H9 (cell line): ENCODE measurements at regions not wholly inside any gene's neighbourhood (a gene's known extent, or its start where the extent isn't known, plus 50 kb on each side); places are given as distances from the start of the nearest gene placed in this dataset.

Source experiments
- DNase-seq: peaks from one replicate; pipeline ENCODE4 v3.0.0-alpha.2; 2017
- H2AFZ ChIP-seq: one replicate; pipeline ENCODE4 v1.6.1; 2013; ENCODE audit warnings: mild to moderate bottlenecking, low read length, control low read depth, moderate library complexity
- H2AK5ac ChIP-seq: 2 replicates; pipeline ENCODE4 v1.6.1; 2013; ENCODE audit warnings: low read length, control low read depth, mixed read lengths; ENCODE audit not compliant: insufficient read length
- H2BK120ac ChIP-seq: one replicate; pipeline ENCODE4 v1.6.1; 2013; ENCODE audit warnings: low read depth, mild to moderate bottlenecking, low read length, control low read depth, inconsistent platforms; ENCODE audit not compliant: poor library complexity, severe bottlenecking
- H2BK12ac ChIP-seq: 2 replicates; pipeline ENCODE4 v1.6.1; 2013; ENCODE audit warnings: low read length, control low read depth, mixed read lengths, low read depth; ENCODE audit not compliant: insufficient read length
- H2BK15ac ChIP-seq: 2 replicates; pipeline ENCODE4 v1.6.1; 2013; ENCODE audit warnings: low read depth, low read length, control low read depth
- H2BK20ac ChIP-seq: one replicate; pipeline ENCODE4 v1.6.1; 2013; ENCODE audit warnings: low read depth, mild to moderate bottlenecking, low read length, control low read depth, inconsistent platforms; ENCODE audit not compliant: poor library complexity, severe bottlenecking
- H2BK5ac ChIP-seq: 2 replicates; pipeline ENCODE4 v1.6.1; 2013; ENCODE audit warnings: low read length, control low read depth, mixed read lengths; ENCODE audit not compliant: insufficient read length
- H3K14ac ChIP-seq: 2 replicates; pipeline ENCODE4 v1.6.1; 2013; ENCODE audit warnings: low read length, control low read depth; ENCODE audit not compliant: insufficient read depth
- H3K18ac ChIP-seq: 2 replicates; pipeline ENCODE4 v1.6.1; 2013; ENCODE audit warnings: low read depth, mild to moderate bottlenecking, mixed read lengths, low read length, control low read depth; ENCODE audit not compliant: insufficient read length
- H3K23ac ChIP-seq: 2 replicates; pipeline ENCODE4 v1.6.1; 2013; ENCODE audit warnings: low read length, control low read depth, mixed read lengths, low read depth; ENCODE audit not compliant: insufficient read length
- H3K23me2 ChIP-seq: 2 replicates; pipeline ENCODE4 v1.6.1; 2013; ENCODE audit warnings: low read depth, mild to moderate bottlenecking, mixed read lengths, low read length, control low read depth; ENCODE audit not compliant: insufficient read length, poor library complexity, severe bottlenecking
- H3K27ac ChIP-seq: 2 replicates; pipeline ENCODE4 v1.5.1; 2013; ENCODE audit warnings: low read length, control low read depth, mixed read lengths, low read depth; ENCODE audit not compliant: insufficient read length
- H3K27me3 ChIP-seq: 2 replicates; pipeline ENCODE4 v1.6.1; 2013; ENCODE audit warnings: low read length, control low read depth, inconsistent platforms; ENCODE audit not compliant: insufficient read depth
- H3K4ac ChIP-seq: 2 replicates; pipeline ENCODE4 v1.6.1; 2013; ENCODE audit warnings: low read depth, mild to moderate bottlenecking, control low read depth, inconsistent platforms, low read length, moderate library complexity
- H3K4me1 ChIP-seq: 2 replicates; pipeline ENCODE4 v1.6.1; 2013; ENCODE audit warnings: low read length, control low read depth, inconsistent platforms; ENCODE audit not compliant: insufficient read depth
- H3K4me2 ChIP-seq: 2 replicates; pipeline ENCODE4 v1.6.1; 2013; ENCODE audit warnings: low read length, control low read depth, mixed read lengths; ENCODE audit not compliant: insufficient read length, insufficient read depth
- H3K56ac ChIP-seq: 2 replicates; pipeline ENCODE4 v1.6.1; 2013; ENCODE audit warnings: low read depth, mild to moderate bottlenecking, mixed read lengths, low read length, control low read depth; ENCODE audit not compliant: insufficient read length
- H3K79me1 ChIP-seq: 2 replicates; pipeline ENCODE4 v1.6.1; 2013; ENCODE audit warnings: low read depth, mild to moderate bottlenecking, moderate library complexity, low read length, control low read depth, inconsistent platforms; ENCODE audit not compliant: insufficient read depth, poor library complexity, severe bottlenecking
- H3K79me2 ChIP-seq: 2 replicates; pipeline ENCODE4 v1.6.1; 2013; ENCODE audit warnings: low read length, control low read depth, inconsistent platforms; ENCODE audit not compliant: insufficient read depth
- H3K9ac ChIP-seq: 2 replicates; pipeline ENCODE4 v1.6.1; 2013; ENCODE audit warnings: low read length, control low read depth, mixed read lengths; ENCODE audit not compliant: insufficient read length; ENCODE audit errors: extremely low read depth
- H3K9me3 ChIP-seq: one replicate; pipeline ENCODE4 v1.6.1; 2013; ENCODE audit warnings: low read depth, low read length, inconsistent platforms; ENCODE audit not compliant: control insufficient read depth
- H3T11ph ChIP-seq: one replicate; pipeline ENCODE4 v1.6.1; 2013; ENCODE audit warnings: mild to moderate bottlenecking, low read length, control low read depth, inconsistent platforms
- H4K20me1 ChIP-seq: one replicate; pipeline ENCODE4 v1.6.1; 2013; ENCODE audit not compliant: control insufficient read depth, insufficient read length, insufficient read depth
- H4K5ac ChIP-seq: 2 replicates; pipeline ENCODE4 v1.6.1; 2013; ENCODE audit warnings: low read depth, mild to moderate bottlenecking, mixed read lengths, low read length, control low read depth; ENCODE audit not compliant: insufficient read length
- H4K8ac ChIP-seq: replicated peaks from 2 replicates; pipeline ENCODE4 v1.6.1; 2013; ENCODE audit warnings: low read length, control low read depth, mixed read lengths, low read depth; ENCODE audit not compliant: insufficient read length
- H4K91ac ChIP-seq: 2 replicates; pipeline ENCODE4 v1.6.1; 2013; ENCODE audit warnings: low read depth, mild to moderate bottlenecking, moderate library complexity, mixed read lengths, low read length, control low read depth; ENCODE audit not compliant: insufficient read length
- H3K27ac Mint-ChIP-seq, 3 experiments: 2 replicates in 2 of 3; 3 replicates in 1 of 3; pipeline ENCODE4 v1.8.0; 2020 to 2021; ENCODE audit warnings: mixed read lengths in 3 of 3, mild to moderate bottlenecking in 1 of 3, moderate library complexity in 1 of 3
- H3K27me3 Mint-ChIP-seq: 2 replicates; pipeline ENCODE4 v1.8.0; 2021; ENCODE audit warnings: low read depth, mild to moderate bottlenecking, moderate library complexity, mixed read lengths
- H3K36me3 Mint-ChIP-seq, 3 experiments: 2 replicates in 2 of 3; 3 replicates in 1 of 3; pipeline ENCODE4 v1.8.0; 2020 to 2021; ENCODE audit warnings: low read depth in 3 of 3, mixed read lengths in 3 of 3; ENCODE audit not compliant: insufficient read depth in 1 of 3
- H3K4me1 Mint-ChIP-seq, 2 experiments: 2 replicates each; pipeline ENCODE4 v1.8.0; 2020; ENCODE audit warnings: mixed read lengths in 2 of 2
- H3K4me3 Mint-ChIP-seq, 2 experiments: 2 replicates in 1 of 2; 3 replicates in 1 of 2; pipeline ENCODE4 v1.8.0; 2020 to 2021; ENCODE audit warnings: mild to moderate bottlenecking in 2 of 2, mixed read lengths in 2 of 2, moderate library complexity in 1 of 2
- H3K9me3 Mint-ChIP-seq, 2 experiments: 2 replicates in 1 of 2; 3 replicates in 1 of 2; pipeline ENCODE4 v1.8.0; 2020; ENCODE audit warnings: mild to moderate bottlenecking in 2 of 2, mixed read lengths in 2 of 2, moderate library complexity in 1 of 2
- WGBS: extraction: QIAGEN DNeasy Blood & Tissue Kit; methylation state at CpG from one replicate; pipeline ENCODE4 v1.1.7; 2013; ENCODE audit warnings: missing lambda C conversion rate, low lambda C conversion rate, mixed read lengths; ENCODE audit not compliant: insufficient read length; ENCODE audit errors: extremely low coverage; 5-methylcytosine and 5-hydroxymethylcytosine counted together
- TF ChIP-seq, protein P1 (sequence below): fragments of 200-600 bp; sonication (generic); conservative IDR thresholded peaks from 3 replicates; pipeline ENCODE4 v1.8.0; 2021; ENCODE audit warnings: antibody characterized with exemption, mild to moderate bottlenecking

DNA sequence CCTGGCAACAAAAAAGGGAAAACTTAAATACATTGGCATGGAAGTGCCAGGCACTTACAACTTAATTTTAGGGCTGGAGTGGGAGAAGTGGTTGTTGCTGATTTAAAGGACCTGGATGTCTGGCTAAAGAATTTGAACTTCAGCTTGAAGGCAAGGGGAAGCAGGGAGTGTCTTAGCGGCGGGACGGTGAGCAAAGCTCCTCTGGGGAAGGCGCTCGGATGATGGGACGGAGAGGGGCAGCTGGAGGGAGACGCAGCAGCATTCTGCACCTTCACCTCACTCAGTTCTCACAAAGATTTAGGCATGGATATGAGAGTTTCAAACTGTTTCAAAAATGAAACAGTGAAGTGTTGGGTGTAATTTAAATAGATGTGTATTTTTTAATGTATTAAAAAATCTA, 967.1 kb downstream of the BRD1 start:
- Histone ChIP-seq H3K4me1 (no peaks in the 10 kb centered on the region), H2BK20ac (no peak overlapping the region), H3K18ac (no peak overlapping the region), H3K4ac (no peak overlapping the region), H3K56ac (no peak overlapping the region), H3K23ac (no peak overlapping the region), H2BK12ac (no peak overlapping the region), H2AFZ (no peak overlapping the region), H4K20me1 (no peaks in the 10 kb centered on the region), H4K8ac (no peak overlapping the region), H3K9me3 (no peaks in the 10 kb centered on the region), H4K91ac (no peak overlapping the region), H3K14ac (no peak overlapping the region), H3K27me3 (no peaks in the 10 kb centered on the region), H3T11ph (no peak overlapping the region), H2AK5ac (no peak overlapping the region), H2BK120ac (no peak overlapping the region), H3K27ac (no peak overlapping the region), H4K5ac (no peak overlapping the region), H3K4me2 (no peak overlapping the region), H2BK5ac (no peak overlapping the region), H3K23me2 (no peaks in the 10 kb centered on the region), H3K79me1 (no peaks in the 10 kb centered on the region), H3K79me2 (no peaks in the 10 kb centered on the region), H2BK15ac (no peak overlapping the region), H3K9ac (no peak overlapping the region)
- peaks cover 0 to 3% (median 0%) of the 10 kb centered on the region in 3 experiments; a peak in 2 of 7 replicates for H3K36me3 Mint-ChIP-seq
- TF ChIP-seq, protein P1, sequence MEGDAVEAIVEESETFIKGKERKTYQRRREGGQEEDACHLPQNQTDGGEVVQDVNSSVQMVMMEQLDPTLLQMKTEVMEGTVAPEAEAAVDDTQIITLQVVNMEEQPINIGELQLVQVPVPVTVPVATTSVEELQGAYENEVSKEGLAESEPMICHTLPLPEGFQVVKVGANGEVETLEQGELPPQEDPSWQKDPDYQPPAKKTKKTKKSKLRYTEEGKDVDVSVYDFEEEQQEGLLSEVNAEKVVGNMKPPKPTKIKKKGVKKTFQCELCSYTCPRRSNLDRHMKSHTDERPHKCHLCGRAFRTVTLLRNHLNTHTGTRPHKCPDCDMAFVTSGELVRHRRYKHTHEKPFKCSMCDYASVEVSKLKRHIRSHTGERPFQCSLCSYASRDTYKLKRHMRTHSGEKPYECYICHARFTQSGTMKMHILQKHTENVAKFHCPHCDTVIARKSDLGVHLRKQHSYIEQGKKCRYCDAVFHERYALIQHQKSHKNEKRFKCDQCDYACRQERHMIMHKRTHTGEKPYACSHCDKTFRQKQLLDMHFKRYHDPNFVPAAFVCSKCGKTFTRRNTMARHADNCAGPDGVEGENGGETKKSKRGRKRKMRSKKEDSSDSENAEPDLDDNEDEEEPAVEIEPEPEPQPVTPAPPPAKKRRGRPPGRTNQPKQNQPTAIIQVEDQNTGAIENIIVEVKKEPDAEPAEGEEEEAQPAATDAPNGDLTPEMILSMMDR = no peak
- H3K9me3 Mint-ChIP-seq = peaks cover 6% of the 10 kb centered on the region in 2 experiments; a peak in 3 of 5 replicates
- no peak for DNase-seq
- no CpG with 5 or more reads among the region's 7 CpGs for WGBS
- no peak overlapping the region for H3K4me3 Mint-ChIP-seq
- peaks cover 39% of the 10 kb centered on the region for H3K27me3 Mint-ChIP-seq
- no peak overlapping the region for H3K27ac Mint-ChIP-seq
- H3K4me1 Mint-ChIP-seq = no peaks in the 10 kb centered on the region
